PC-3 (cell line): ENCODE measurements at regions not wholly inside any gene's neighbourhood (a gene's known extent, or its start where the extent isn't known, plus 50 kb on each side); places are given as distances from the start of the nearest gene placed in this dataset.
A peak's percentile ranks its signal among the peaks of the same experiment; 100 is the strongest.

Source experiments
- ATAC-seq: fragments of 200-7000 bp; cut with Tn5 transposase; 2 replicates; pipeline ENCODE4 v1.9.1; 2020; ENCODE audit warnings: mild to moderate bottlenecking, moderate library complexity
- BruUV-seq: library from RNA; stranded (reverse); fragments of 400-500 nt; replicated peaks from 2 replicates; lab custom pipeline; 2021; lab: Mats Ljungman, UMichigan
- CTCF ChIA-PET: fragments of 300-600 bp; sonication (Branson Sonifier 250); formaldehyde crosslinking; loops from one replicate; lab custom pipeline; 2022; ENCODE audit warnings: antibody characterized with exemption; lab: Charles Lee
- POLR2A ChIA-PET: fragments of 300-600 bp; sonication (Branson Sonifier 250); formaldehyde crosslinking; loops from one replicate; lab custom pipeline; 2022; ENCODE audit warnings: antibody characterized with exemption; ENCODE audit not compliant: unreplicated experiment; lab: Charles Lee
- DNase-seq: peaks from one replicate; pipeline ENCODE4 v3.0.0-alpha.2; 2015
- H2AFZ ChIP-seq: fragments of 300-600 bp; sonication (generic); 2 replicates; pipeline ENCODE4 v1.6.0; 2016; ENCODE audit warnings: antibody characterized with exemption, low read length
- H3F3A ChIP-seq: fragments of 300-600 bp; sonication (generic); one replicate; pipeline ENCODE4 v1.6.0; 2017; ENCODE audit warnings: antibody characterized with exemption, low read length, control low read depth, mild to moderate bottlenecking; ENCODE audit not compliant: unreplicated experiment
- H3K27ac ChIP-seq: fragments of 300-600 bp; sonication (generic); 2 replicates; pipeline ENCODE4 v1.5.1; 2016; ENCODE audit warnings: mild to moderate bottlenecking, low read length
- H3K27me3 ChIP-seq: fragments of 300-600 bp; sonication (generic); 2 replicates; pipeline ENCODE4 v1.6.1; 2016; ENCODE audit warnings: low read length, mixed read lengths
- H3K36me3 ChIP-seq: fragments of 300-600 bp; sonication (generic); 2 replicates; pipeline ENCODE4 v1.6.1; 2016; ENCODE audit warnings: low read depth, mixed run types, low read length, mixed read lengths
- H3K4me1 ChIP-seq: fragments of 300-600 bp; sonication (generic); 2 replicates; pipeline ENCODE4 v1.5.1; 2016; ENCODE audit warnings: low read length; ENCODE audit not compliant: insufficient read depth
- H3K4me2 ChIP-seq: fragments of 300-600 bp; sonication (generic); 2 replicates; pipeline ENCODE4 v1.6.0; 2016; ENCODE audit warnings: low read length
- H3K4me3 ChIP-seq: fragments of 300-600 bp; sonication (generic); 2 replicates; pipeline ENCODE4 v1.5.1; 2016; ENCODE audit warnings: mild to moderate bottlenecking, low read length, mixed read lengths
- H3K79me2 ChIP-seq: fragments of 300-600 bp; sonication (generic); 2 replicates; pipeline ENCODE4 v1.6.1; 2017; ENCODE audit warnings: low read length, mixed read lengths
- H3K9ac ChIP-seq: fragments of 300-600 bp; sonication (generic); 2 replicates; pipeline ENCODE4 v1.6.0; 2016; ENCODE audit warnings: mild to moderate bottlenecking, low read length
- H3K9me2 ChIP-seq: fragments of 300-600 bp; sonication (generic); replicated peaks from 2 replicates; pipeline ENCODE4 v1.6.1; 2016; ENCODE audit warnings: mixed run types, low read length, mixed read lengths
- H3K9me3 ChIP-seq: fragments of 300-600 bp; sonication (generic); 2 replicates; pipeline ENCODE4 v1.6.1; 2016; ENCODE audit warnings: low read length, mixed read lengths
- H4K20me1 ChIP-seq: fragments of 300-600 bp; sonication (generic); 2 replicates; pipeline ENCODE4 v1.6.1; 2016; ENCODE audit warnings: low read length, mixed read lengths
- CTCF ChIP-seq: fragments of 300-600 bp; sonication (generic); conservative IDR thresholded peaks from 2 replicates; pipeline ENCODE4 v1.5.1; 2017; ENCODE audit warnings: antibody characterized with exemption, low read depth, mild to moderate bottlenecking, low read length
- EZH2 ChIP-seq: fragments of 300-600 bp; sonication (generic); IDR thresholded peaks from one replicate; pipeline ENCODE4 v1.6.1; 2017; ENCODE audit warnings: antibody characterized with exemption, mild to moderate bottlenecking, low read length; ENCODE audit not compliant: unreplicated experiment
- EZH2phosphoT487 ChIP-seq: fragments of 300-600 bp; sonication (generic); IDR thresholded peaks from 2 replicates; pipeline ENCODE4 v1.6.1; 2018; ENCODE audit warnings: mild to moderate bottlenecking, antibody characterized with exemption, low read length, borderline replicate concordance
- intact Hi-C: fragments of 100-400 bp; cut with micrococcal nuclease; formaldehyde crosslinking; loops from 2 replicates; pipeline ENCODE4 v1.9.0; 2023

- Histone ChIP-seq H3K27me3 (no peaks in the 10 kb centered on the region), H3K9me2 (no peaks in the 10 kb centered on the region), H3K4me3 (no peak overlapping the region), H3F3A (no peaks in the 10 kb centered on the region), H3K9me3 (no peaks in the 10 kb centered on the region), H3K9ac (no peak overlapping the region), H3K79me2 (no peaks in the 10 kb centered on the region), H2AFZ (no peak overlapping the region), H4K20me1 (no peaks in the 10 kb centered on the region), H3K27ac (no peak overlapping the region), H3K4me2 (no peak overlapping the region), H3K36me3 (no peaks in the 10 kb centered on the region), H3K4me1 (no peaks in the 10 kb centered on the region)
- POLR2A ChIA-PET: no interaction called here
- no TSS peak for BruUV-seq
- ATAC-seq (no peak), DNase-seq (no peak)
- no peak for TF ChIP-seq CTCF
- TF ChIP-seq EZH2: no peak
- TF ChIP-seq EZH2phosphoT487: no peak
- intact Hi-C loops: no loop called here
- CTCF ChIA-PET: no interaction called here
These were observed 72.5 kb downstream of the RAD51AP2 start for GRCh38 chr2:17445744-17446143.

- Histone ChIP-seq H3K4me1 (no peaks in the 10 kb centered on the region), H3K4me3 (no peak overlapping the region), H3K9me2 (no peaks in the 10 kb centered on the region), H4K20me1 (no peaks in the 10 kb centered on the region), H3K4me2 (no peak overlapping the region), H3K79me2 (no peaks in the 10 kb centered on the region), H3K9me3 (no peaks in the 10 kb centered on the region), H3K36me3 (no peaks in the 10 kb centered on the region), H3K27ac (no peak overlapping the region), H3F3A (no peaks in the 10 kb centered on the region), H2AFZ (no peak overlapping the region), H3K27me3 (no peaks in the 10 kb centered on the region), H3K9ac (no peak overlapping the region)
- CTCF ChIA-PET: no interaction called here
- intact Hi-C loops: no loop called here
- BruUV-seq: no TSS peak
- no peak for TF ChIP-seq EZH2phosphoT487
- DNase-seq: no peak
- ATAC-seq: no peak
- POLR2A ChIA-PET: no interaction called here
These were observed 75.9 kb downstream of the RAD51AP2 start for GRCh38 chr2:17442334-17442733.

DNA sequence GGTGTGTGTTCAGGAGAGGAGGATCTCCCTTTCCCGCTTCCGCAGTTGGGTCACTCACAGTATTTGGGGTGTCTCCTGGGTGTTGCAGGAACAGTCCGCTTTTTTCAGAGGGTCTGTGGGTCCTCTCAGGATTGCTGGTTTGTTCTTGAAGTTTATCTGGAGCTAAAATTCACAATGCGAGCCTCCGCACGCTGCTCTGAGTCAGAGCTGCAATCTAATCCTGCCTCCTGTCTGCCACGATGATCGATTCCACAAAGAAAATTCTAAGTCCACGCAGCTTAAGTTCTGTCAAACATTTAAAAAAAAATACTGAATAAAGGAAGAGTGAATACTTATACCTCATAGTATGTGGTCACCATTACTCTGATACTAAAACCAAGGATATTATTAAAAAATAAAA, 76.5 kb downstream of the RAD51AP2 start:
- no TSS peak for BruUV-seq
- H3F3A ChIP-seq: no peaks in the 10 kb centered on the region
- TF ChIP-seq EZH2 (no peak), CTCF (no peak), EZH2phosphoT487 (no peak)
- no peak overlapping the region for H3K9ac ChIP-seq
- no peaks in the 10 kb centered on the region for H3K9me3 ChIP-seq
- no peak overlapping the region for H3K4me3 ChIP-seq
- ChIA-PET POLR2A (no interaction called here), CTCF (no interaction called here)
- no peak overlapping the region for H3K4me2 ChIP-seq
- H3K79me2 ChIP-seq: no peaks in the 10 kb centered on the region
- DNase-seq (no peak), ATAC-seq (no peak)
- H4K20me1 ChIP-seq: no peaks in the 10 kb centered on the region
- H3K9me2 ChIP-seq: no peaks in the 10 kb centered on the region
- H3K4me1 ChIP-seq: no peaks in the 10 kb centered on the region
- intact Hi-C loops: no loop called here
- no peaks in the 10 kb centered on the region for H3K27me3 ChIP-seq
- H3K36me3 ChIP-seq: no peaks in the 10 kb centered on the region
- H3K27ac ChIP-seq: no peak overlapping the region
- H2AFZ ChIP-seq: 0 out of 2 replicates have a peak overlapping the region, but pooled peaks have one; percentile 53
